A549 (cell line): ENCODE measurements at regions not wholly inside any gene's neighbourhood (a gene's known extent, or its start where the extent isn't known, plus 50 kb on each side); places are given as distances from the start of the nearest gene placed in this dataset.

ENCODE experiments used
- ATAC-seq, 2 experiments: fragments of 200-7000 bp in 1 of 2; fragments of >200 bp in 1 of 2; cut with Nextera tagmentation in 1 of 2; cut with Tn5 transposase in 1 of 2; 3 replicates each; pipeline versions ENCODE4 v1.8.0 to v1.9.1; 2018 to 2020; ENCODE audit warnings: mild to moderate bottlenecking in 1 of 2, moderate library complexity in 1 of 2
- CTCF ChIA-PET: fragments of 300-600 bp; sonication (Branson Sonifier 250); formaldehyde crosslinking; extraction: SDS; loops from one replicate; lab custom pipeline; 2021; ENCODE audit warnings: antibody characterized with exemption, inconsistent platforms; lab: Yijun Ruan, JAX
- POLR2A ChIA-PET: fragments of 350-600 bp; formaldehyde crosslinking; extraction: SDS; loops from one replicate; lab custom pipeline; 2021; ENCODE audit warnings: antibody characterized with exemption, inconsistent platforms; lab: Yijun Ruan, JAX
- DNase-seq, 2 experiments: peaks; one replicate each; pipeline versions ENCODE4 v3.0.0 to v3.0.0-alpha.2; 2011 to 2016; ENCODE audit warnings: low read depth in 1 of 2, low spot score in 1 of 2
- FAIRE-seq: peaks from 2 replicates; lab custom pipeline; 2011; peaks lifted over from hg19 to GRCh38; lab: Jason Lieb, UNC
- H3K27ac ChIP-seq, 2 experiments: fragments of >200 bp; sonication (Bioruptor Twin); formaldehyde crosslinking; 3 replicates each; pipeline ENCODE4 v1.5.1; 2016 to 2017
- H3K4me1 ChIP-seq: fragments of >200 bp; sonication (Bioruptor Twin); formaldehyde crosslinking; 3 replicates; pipeline ENCODE4 v1.6.1; 2016
- H3K4me2 ChIP-seq: fragments of >200 bp; sonication (Bioruptor Twin); formaldehyde crosslinking; 3 replicates; pipeline ENCODE4 v1.6.1; 2016
- H3K4me3 ChIP-seq: fragments of >200 bp; sonication (Bioruptor Twin); formaldehyde crosslinking; 3 replicates; pipeline ENCODE4 v1.5.1; 2016
- H3K9me3 ChIP-seq: fragments of >200 bp; sonication (Bioruptor Twin); formaldehyde crosslinking; 3 replicates; pipeline ENCODE4 v1.6.1; 2016
- CBX2 ChIP-seq: fragments of 200-600 bp; sonication (generic); IDR thresholded peaks from 2 replicates; pipeline ENCODE4 v1.6.1; 2016; ENCODE audit warnings: low read depth, mild to moderate bottlenecking, borderline replicate concordance
- CHD4 ChIP-seq: fragments of 200-600 bp; sonication (generic); IDR thresholded peaks from 2 replicates; pipeline ENCODE4 v1.6.1; 2016; ENCODE audit warnings: antibody characterized with exemption, mild to moderate bottlenecking, borderline replicate concordance
- CTCF ChIP-seq: fragments of >200 bp; sonication (Bioruptor Twin); formaldehyde crosslinking; IDR thresholded peaks from 3 replicates; pipeline ENCODE4 v1.5.1; 2016
- EHF ChIP-seq: fragments of 250-450 bp; sonication (Bioruptor Pico); IDR thresholded peaks from 2 replicates; pipeline ENCODE4 v1.5.0; 2020; ENCODE audit warnings: mild to moderate bottlenecking
- ELK1 ChIP-seq: fragments of 150-350 bp; IDR thresholded peaks from 2 replicates; pipeline ENCODE4 v1.6.1; 2014; ENCODE audit warnings: low read depth, mild to moderate bottlenecking, low read length
- ESRRA ChIP-seq: fragments of 150-350 bp; IDR thresholded peaks from 2 replicates; pipeline ENCODE4 v1.6.1; 2014; ENCODE audit warnings: mild to moderate bottlenecking, low read length, borderline replicate concordance
- FOSB ChIP-seq: fragments of 250-450 bp; sonication (Bioruptor Pico); IDR thresholded peaks from 2 replicates; pipeline ENCODE4 v1.5.0; 2020; ENCODE audit warnings: mild to moderate bottlenecking, moderate library complexity
- FOSL2 ChIP-seq, 2 experiments: fragments of 450-650 bp in 1 of 2; fragments of >200 bp in 1 of 2; sonication (Bioruptor Twin) in 1 of 2; formaldehyde crosslinking; IDR thresholded peaks; 2 replicates each; pipeline versions ENCODE4 v1.5.0 to v1.6.1; 2016 to 2020; ENCODE audit warnings: mild to moderate bottlenecking in 1 of 2, moderate library complexity in 1 of 2
- HES2 ChIP-seq: fragments of >200 bp; sonication (Bioruptor Twin); formaldehyde crosslinking; IDR thresholded peaks from 2 replicates; pipeline ENCODE4 v1.6.1; 2016
- HEYL ChIP-seq: fragments of 250-450 bp; sonication (Bioruptor Pico); IDR thresholded peaks from 2 replicates; pipeline ENCODE4 v1.8.0; 2021; ENCODE audit warnings: mild to moderate bottlenecking, moderate library complexity
- HOXB13 ChIP-seq: fragments of 250-450 bp; sonication (Bioruptor Pico); IDR thresholded peaks from 2 replicates; pipeline ENCODE4 v1.5.0; 2020; ENCODE audit warnings: low read depth, mild to moderate bottlenecking, moderate library complexity
- JUN ChIP-seq, 2 experiments: fragments of >200 bp; sonication (Bioruptor Twin); formaldehyde crosslinking; IDR thresholded peaks; 2 replicates in 1 of 2; 3 replicates in 1 of 2; pipeline ENCODE4 v1.6.1; 2016 to 2017
- JUNB ChIP-seq: fragments of >200 bp; sonication (Bioruptor Twin); formaldehyde crosslinking; IDR thresholded peaks from 2 replicates; pipeline ENCODE4 v1.6.1; 2016
- MAFK ChIP-seq: fragments of 450-650 bp; IDR thresholded peaks from 2 replicates; pipeline ENCODE4 v1.6.1; 2014; ENCODE audit not compliant: partially characterized antibody
- MAZ ChIP-seq: fragments of 150-350 bp; IDR thresholded peaks from 2 replicates; pipeline ENCODE4 v1.6.1; 2014; ENCODE audit warnings: antibody characterized with exemption, low read depth, low read length, borderline replicate concordance
- MYC ChIP-seq: IDR thresholded peaks from 2 replicates; pipeline ENCODE4 v1.6.1; 2012; ENCODE audit warnings: mild to moderate bottlenecking, inconsistent platforms, low read length, improper control_type of control experiment, borderline replicate concordance
- NPAS2 ChIP-seq: fragments of 250-450 bp; sonication (Bioruptor Pico); IDR thresholded peaks from 2 replicates; pipeline ENCODE4 v1.8.0; 2022; ENCODE audit warnings: mild to moderate bottlenecking, moderate library complexity, borderline replicate concordance
- NR3C1 ChIP-seq: fragments of >200 bp; sonication (Bioruptor Twin); formaldehyde crosslinking; IDR thresholded peaks from 3 replicates; pipeline ENCODE4 v1.6.1; 2017
- PHF8 ChIP-seq: fragments of 200-600 bp; sonication (generic); IDR thresholded peaks from 2 replicates; pipeline ENCODE4 v1.6.1; 2016; ENCODE audit warnings: low read depth, mild to moderate bottlenecking, antibody characterized with exemption, moderate library complexity, borderline replicate concordance
- POLR2A ChIP-seq: IDR thresholded peaks from 2 replicates; pipeline ENCODE4 v1.6.1; 2012; ENCODE audit warnings: mild to moderate bottlenecking, low read length
- POLR2AphosphoS2 ChIP-seq: conservative IDR thresholded peaks from 2 replicates; pipeline ENCODE4 v1.6.1; 2012; ENCODE audit warnings: low read length, improper control_type of control experiment, inconsistent platforms
- RAD21 ChIP-seq, 2 experiments: fragments of >200 bp in 1 of 2; sonication (Bioruptor Twin) in 1 of 2; formaldehyde crosslinking in 1 of 2; IDR thresholded peaks in 1 of 2; conservative IDR thresholded peaks in 1 of 2; 2 replicates in 1 of 2; 3 replicates in 1 of 2; pipeline ENCODE4 v1.6.1; 2012 to 2018; ENCODE audit warnings: inconsistent platforms in 1 of 2
- REST ChIP-seq: fragments of 200-600 bp; sonication (generic); IDR thresholded peaks from 2 replicates; pipeline ENCODE4 v1.6.1; 2016; ENCODE audit warnings: antibody characterized with exemption, mild to moderate bottlenecking, moderate library complexity
- TFCP2L1 ChIP-seq: fragments of 250-450 bp; sonication (Bioruptor Pico); IDR thresholded peaks from 2 replicates; pipeline ENCODE4 v1.5.0; 2021; ENCODE audit warnings: mild to moderate bottlenecking
- ZC3H11A ChIP-seq: fragments of 450-650 bp; IDR thresholded peaks from 2 replicates; pipeline ENCODE4 v1.6.1; 2014; ENCODE audit warnings: antibody characterized with exemption, mild to moderate bottlenecking
- ZFP36 ChIP-seq: fragments of 450-650 bp; IDR thresholded peaks from 2 replicates; pipeline ENCODE4 v1.6.1; 2014; ENCODE audit warnings: borderline replicate concordance; ENCODE audit not compliant: partially characterized antibody
- WGBS: methylation state at CpG from one replicate; pipeline ENCODE4 v1.1.6; 2017; ENCODE audit errors: missing lambda C conversion rate; 5-methylcytosine and 5-hydroxymethylcytosine counted together

GRCh38 chr11:112752563-112752962, 208.7 kb upstream of the NCAM1 start:
- ChIA-PET POLR2A (no interaction called here), CTCF (no interaction called here)
- H3K4me2 ChIP-seq = no peak overlapping the region
- 25% methylated on average over 4 of the region's 4 CpGs for WGBS
- TF ChIP-seq NPAS2 (CRISPR knock-in tag) (no peak), ELK1 (no peak), HEYL (CRISPR knock-in tag) (no peak), REST (no peak), EHF (CRISPR knock-in tag) (no peak), POLR2A (no peak), HOXB13 (CRISPR knock-in tag) (no peak), ESRRA (no peak), FOSL2 (IDR thresholded peaks at IDR 0.05) (no peak), FOSL2 (CRISPR knock-in tag; IDR thresholded peaks at IDR 0.05) (no peak), PHF8 (no peak), POLR2AphosphoS2 (no peak)
- TF ChIP-seq, all 56 proteins: peak for 0
- no peak for FAIRE-seq
- no peak overlapping the region for H3K4me3 ChIP-seq
- H3K27ac ChIP-seq = no peak overlapping the region
- no peak for DNase-seq
- no peak for ATAC-seq
- no peaks in the 10 kb centered on the region for H3K4me1 ChIP-seq
- H3K9me3 ChIP-seq = no peaks in the 10 kb centered on the region

GRCh38 chr11:112753706-112754105, 207.5 kb upstream of the NCAM1 start:
- 0% methylated on average over 2 of the region's 2 CpGs for WGBS
- no peak for FAIRE-seq
- no peaks in the 10 kb centered on the region for H3K4me1 ChIP-seq
- TF ChIP-seq HOXB13 (CRISPR knock-in tag) = no peak
- no peak for TF ChIP-seq NR3C1
- no peak for TF ChIP-seq MAFK
- no peak for TF ChIP-seq MYC
- no peak for TF ChIP-seq JUN (IDR thresholded peaks at IDR 0.05)
- TF ChIP-seq TFCP2L1 (CRISPR knock-in tag) = no peak
- no peak for TF ChIP-seq CBX2
- TF ChIP-seq PHF8 = no peak
- ChIA-PET CTCF (interaction anchor here (0.9 kb wide), 1 partner anchor 165 kb away, joined by 3 read pairs; no protein-coding TSS in a partner anchor), POLR2A (no interaction called here)
- ATAC-seq = no peak
- no peak overlapping the region for H3K4me3 ChIP-seq
- no peak for DNase-seq
- H3K27ac ChIP-seq = no peak overlapping the region
- no peak overlapping the region for H3K4me2 ChIP-seq
- H3K9me3 ChIP-seq = no peaks in the 10 kb centered on the region

GRCh38 chr11:112759418-112759817, 201.8 kb upstream of the NCAM1 start:
- CTCF ChIA-PET = no interaction called here
- Histone ChIP-seq H3K4me3 (no peak overlapping the region), H3K4me1 (no peaks in the 10 kb centered on the region), H3K4me2 (no peak overlapping the region), H3K9me3 (no peaks in the 10 kb centered on the region), H3K27ac (no peak overlapping the region)
- DNase-seq = no peak
- POLR2A ChIA-PET = no interaction called here
- no peak for ATAC-seq
- TF ChIP-seq ELK1 (no peak), POLR2A (no peak), JUNB (no peak), CHD4 (no peak), ZC3H11A (no peak), HES2 (no peak), MYC (no peak), RAD21 (conservative IDR thresholded peaks at IDR 0.05 in 1 of 2, IDR thresholded peaks at IDR 0.05 in 1 of 2) (no peak), ZFP36 (no peak), MAZ (no peak), HEYL (CRISPR knock-in tag) (no peak), EHF (CRISPR knock-in tag) (no peak), NR3C1 (no peak), FOSB (CRISPR knock-in tag) (no peak), CTCF (no peak)
- WGBS = 4% methylated on average over 2 of the region's 2 CpGs
- no peak for FAIRE-seq
